H9 (cell line): ENCODE measurements at regions not wholly inside any gene's neighbourhood (a gene's known extent, or its start where the extent isn't known, plus 50 kb on each side); places are given as distances from the start of the nearest gene placed in this dataset.

Source experiments
- DNase-seq: peaks from one replicate; pipeline ENCODE4 v3.0.0-alpha.2; 2017
- H2AFZ ChIP-seq: one replicate; pipeline ENCODE4 v1.6.1; 2013; ENCODE audit warnings: mild to moderate bottlenecking, low read length, control low read depth, moderate library complexity
- H2AK5ac ChIP-seq: 2 replicates; pipeline ENCODE4 v1.6.1; 2013; ENCODE audit warnings: low read length, control low read depth, mixed read lengths; ENCODE audit not compliant: insufficient read length
- H2BK120ac ChIP-seq: one replicate; pipeline ENCODE4 v1.6.1; 2013; ENCODE audit warnings: low read depth, mild to moderate bottlenecking, low read length, control low read depth, inconsistent platforms; ENCODE audit not compliant: poor library complexity, severe bottlenecking
- H2BK12ac ChIP-seq: 2 replicates; pipeline ENCODE4 v1.6.1; 2013; ENCODE audit warnings: low read length, control low read depth, mixed read lengths, low read depth; ENCODE audit not compliant: insufficient read length
- H2BK15ac ChIP-seq: 2 replicates; pipeline ENCODE4 v1.6.1; 2013; ENCODE audit warnings: low read depth, low read length, control low read depth
- H2BK20ac ChIP-seq: one replicate; pipeline ENCODE4 v1.6.1; 2013; ENCODE audit warnings: low read depth, mild to moderate bottlenecking, low read length, control low read depth, inconsistent platforms; ENCODE audit not compliant: poor library complexity, severe bottlenecking
- H2BK5ac ChIP-seq: 2 replicates; pipeline ENCODE4 v1.6.1; 2013; ENCODE audit warnings: low read length, control low read depth, mixed read lengths; ENCODE audit not compliant: insufficient read length
- H3K14ac ChIP-seq: 2 replicates; pipeline ENCODE4 v1.6.1; 2013; ENCODE audit warnings: low read length, control low read depth; ENCODE audit not compliant: insufficient read depth
- H3K18ac ChIP-seq: 2 replicates; pipeline ENCODE4 v1.6.1; 2013; ENCODE audit warnings: low read depth, mild to moderate bottlenecking, mixed read lengths, low read length, control low read depth; ENCODE audit not compliant: insufficient read length
- H3K23ac ChIP-seq: 2 replicates; pipeline ENCODE4 v1.6.1; 2013; ENCODE audit warnings: low read length, control low read depth, mixed read lengths, low read depth; ENCODE audit not compliant: insufficient read length
- H3K23me2 ChIP-seq: 2 replicates; pipeline ENCODE4 v1.6.1; 2013; ENCODE audit warnings: low read depth, mild to moderate bottlenecking, mixed read lengths, low read length, control low read depth; ENCODE audit not compliant: insufficient read length, poor library complexity, severe bottlenecking
- H3K27ac ChIP-seq: 2 replicates; pipeline ENCODE4 v1.5.1; 2013; ENCODE audit warnings: low read length, control low read depth, mixed read lengths, low read depth; ENCODE audit not compliant: insufficient read length
- H3K27me3 ChIP-seq: 2 replicates; pipeline ENCODE4 v1.6.1; 2013; ENCODE audit warnings: low read length, control low read depth, inconsistent platforms; ENCODE audit not compliant: insufficient read depth
- H3K4ac ChIP-seq: 2 replicates; pipeline ENCODE4 v1.6.1; 2013; ENCODE audit warnings: low read depth, mild to moderate bottlenecking, control low read depth, inconsistent platforms, low read length, moderate library complexity
- H3K4me1 ChIP-seq: 2 replicates; pipeline ENCODE4 v1.6.1; 2013; ENCODE audit warnings: low read length, control low read depth, inconsistent platforms; ENCODE audit not compliant: insufficient read depth
- H3K4me2 ChIP-seq: 2 replicates; pipeline ENCODE4 v1.6.1; 2013; ENCODE audit warnings: low read length, control low read depth, mixed read lengths; ENCODE audit not compliant: insufficient read length, insufficient read depth
- H3K56ac ChIP-seq: 2 replicates; pipeline ENCODE4 v1.6.1; 2013; ENCODE audit warnings: low read depth, mild to moderate bottlenecking, mixed read lengths, low read length, control low read depth; ENCODE audit not compliant: insufficient read length
- H3K79me1 ChIP-seq: 2 replicates; pipeline ENCODE4 v1.6.1; 2013; ENCODE audit warnings: low read depth, mild to moderate bottlenecking, moderate library complexity, low read length, control low read depth, inconsistent platforms; ENCODE audit not compliant: insufficient read depth, poor library complexity, severe bottlenecking
- H3K79me2 ChIP-seq: 2 replicates; pipeline ENCODE4 v1.6.1; 2013; ENCODE audit warnings: low read length, control low read depth, inconsistent platforms; ENCODE audit not compliant: insufficient read depth
- H3K9ac ChIP-seq: 2 replicates; pipeline ENCODE4 v1.6.1; 2013; ENCODE audit warnings: low read length, control low read depth, mixed read lengths; ENCODE audit not compliant: insufficient read length; ENCODE audit errors: extremely low read depth
- H3K9me3 ChIP-seq: one replicate; pipeline ENCODE4 v1.6.1; 2013; ENCODE audit warnings: low read depth, low read length, inconsistent platforms; ENCODE audit not compliant: control insufficient read depth
- H3T11ph ChIP-seq: one replicate; pipeline ENCODE4 v1.6.1; 2013; ENCODE audit warnings: mild to moderate bottlenecking, low read length, control low read depth, inconsistent platforms
- H4K20me1 ChIP-seq: one replicate; pipeline ENCODE4 v1.6.1; 2013; ENCODE audit not compliant: control insufficient read depth, insufficient read length, insufficient read depth
- H4K5ac ChIP-seq: 2 replicates; pipeline ENCODE4 v1.6.1; 2013; ENCODE audit warnings: low read depth, mild to moderate bottlenecking, mixed read lengths, low read length, control low read depth; ENCODE audit not compliant: insufficient read length
- H4K8ac ChIP-seq: replicated peaks from 2 replicates; pipeline ENCODE4 v1.6.1; 2013; ENCODE audit warnings: low read length, control low read depth, mixed read lengths, low read depth; ENCODE audit not compliant: insufficient read length
- H4K91ac ChIP-seq: 2 replicates; pipeline ENCODE4 v1.6.1; 2013; ENCODE audit warnings: low read depth, mild to moderate bottlenecking, moderate library complexity, mixed read lengths, low read length, control low read depth; ENCODE audit not compliant: insufficient read length
- H3K27ac Mint-ChIP-seq, 3 experiments: 2 replicates in 2 of 3; 3 replicates in 1 of 3; pipeline ENCODE4 v1.8.0; 2020 to 2021; ENCODE audit warnings: mixed read lengths in 3 of 3, mild to moderate bottlenecking in 1 of 3, moderate library complexity in 1 of 3
- H3K27me3 Mint-ChIP-seq: 2 replicates; pipeline ENCODE4 v1.8.0; 2021; ENCODE audit warnings: low read depth, mild to moderate bottlenecking, moderate library complexity, mixed read lengths
- H3K36me3 Mint-ChIP-seq, 3 experiments: 2 replicates in 2 of 3; 3 replicates in 1 of 3; pipeline ENCODE4 v1.8.0; 2020 to 2021; ENCODE audit warnings: low read depth in 3 of 3, mixed read lengths in 3 of 3; ENCODE audit not compliant: insufficient read depth in 1 of 3
- H3K4me1 Mint-ChIP-seq, 2 experiments: 2 replicates each; pipeline ENCODE4 v1.8.0; 2020; ENCODE audit warnings: mixed read lengths in 2 of 2
- H3K4me3 Mint-ChIP-seq, 2 experiments: 2 replicates in 1 of 2; 3 replicates in 1 of 2; pipeline ENCODE4 v1.8.0; 2020 to 2021; ENCODE audit warnings: mild to moderate bottlenecking in 2 of 2, mixed read lengths in 2 of 2, moderate library complexity in 1 of 2
- H3K9me3 Mint-ChIP-seq, 2 experiments: 2 replicates in 1 of 2; 3 replicates in 1 of 2; pipeline ENCODE4 v1.8.0; 2020; ENCODE audit warnings: mild to moderate bottlenecking in 2 of 2, mixed read lengths in 2 of 2, moderate library complexity in 1 of 2
- CTCF ChIP-seq: fragments of 200-600 bp; sonication (generic); conservative IDR thresholded peaks from 3 replicates; pipeline ENCODE4 v1.8.0; 2021; ENCODE audit warnings: antibody characterized with exemption, mild to moderate bottlenecking
- WGBS: extraction: QIAGEN DNeasy Blood & Tissue Kit; methylation state at CpG from one replicate; pipeline ENCODE4 v1.1.7; 2013; ENCODE audit warnings: missing lambda C conversion rate, low lambda C conversion rate, mixed read lengths; ENCODE audit not compliant: insufficient read length; ENCODE audit errors: extremely low coverage; 5-methylcytosine and 5-hydroxymethylcytosine counted together

DNA sequence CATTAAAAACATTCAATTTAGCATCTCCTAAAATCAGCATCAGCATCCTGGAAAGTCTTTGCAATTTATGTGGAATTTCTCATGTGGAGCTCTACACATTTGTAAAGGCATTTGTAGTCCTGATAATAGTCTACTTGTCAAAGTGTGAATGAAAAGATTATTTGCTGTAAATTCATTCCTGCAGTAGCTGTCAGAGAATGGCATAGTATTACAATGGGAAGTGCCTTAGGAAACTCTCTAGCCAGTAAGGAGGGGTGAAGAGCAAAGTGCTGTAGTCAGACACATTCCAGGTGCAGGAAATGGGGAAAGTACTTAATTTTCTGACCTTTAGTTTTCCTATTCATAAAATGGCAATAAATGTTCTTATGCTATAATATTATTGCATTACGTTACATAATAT lies 627.9 kb downstream of the KCTD16 start:
- H4K91ac ChIP-seq, result no peak overlapping the region
- H3K79me1 ChIP-seq, result no peaks in the 10 kb centered on the region
- H2BK5ac ChIP-seq, result no peak overlapping the region
- no peak overlapping the region for H2BK12ac ChIP-seq
- H2BK120ac ChIP-seq, result no peak overlapping the region
- Mint-ChIP-seq H3K4me1 (peaks cover 5 to 7% of the 10 kb centered on the region in 2 experiments; a peak in 3 of 4 replicates), H3K36me3 (no peaks in the 10 kb centered on the region), H3K4me3 (no peak overlapping the region), H3K27me3 (no peaks in the 10 kb centered on the region), H3K27ac (no peak overlapping the region), H3K9me3 (no peaks in the 10 kb centered on the region)
- H3K4ac ChIP-seq, result no peak overlapping the region
- H3K9me3 ChIP-seq, result no peaks in the 10 kb centered on the region
- no peaks in the 10 kb centered on the region for H4K20me1 ChIP-seq
- H3K4me2 ChIP-seq, result no peak overlapping the region
- H3K79me2 ChIP-seq, result no peaks in the 10 kb centered on the region
- H2AK5ac ChIP-seq, result no peak overlapping the region
- H2BK20ac ChIP-seq, result no peak overlapping the region
- H2BK15ac ChIP-seq, result no peak overlapping the region
- H3K56ac ChIP-seq, result no peak overlapping the region
- no peak for DNase-seq
- no peak overlapping the region for H3K18ac ChIP-seq
- H3K14ac ChIP-seq, result no peak overlapping the region
- WGBS, result no CpG with 5 or more reads among the region's 1 CpG
- H3K23ac ChIP-seq, result no peak overlapping the region
- H3K4me1 ChIP-seq, result no peaks in the 10 kb centered on the region
- H3K27ac ChIP-seq, result no peak overlapping the region
- H3K9ac ChIP-seq, result no peak overlapping the region
- TF ChIP-seq CTCF, result no peak
- H3K23me2 ChIP-seq, result no peaks in the 10 kb centered on the region
- H3T11ph ChIP-seq, result no peak overlapping the region
- no peak overlapping the region for H4K5ac ChIP-seq
- H3K27me3 ChIP-seq, result no peaks in the 10 kb centered on the region
- no peak overlapping the region for H4K8ac ChIP-seq
- no peak overlapping the region for H2AFZ ChIP-seq
